WTC11 (cell line): ENCODE measurements at regions not wholly inside any gene's neighbourhood (a gene's known extent, or its start where the extent isn't known, plus 50 kb on each side); places are given as distances from the start of the nearest gene placed in this dataset.

ENCODE experiments used
- ATAC-seq: fragments of 200-7000 bp; cut with Tn5 transposase; 2 replicates; pipeline ENCODE4 v1.10.0; 2021; ENCODE audit warnings: mild to moderate bottlenecking, moderate library complexity
- CTCF ChIA-PET: fragments of 300-600 bp; sonication (Branson Sonifier 250); formaldehyde crosslinking; loops from one replicate; lab custom pipeline; 2021; ENCODE audit warnings: antibody characterized with exemption; lab: Charles Lee
- POLR2A ChIA-PET: fragments of 350-600 bp; sonication (Branson Sonifier 250); formaldehyde crosslinking; loops from one replicate; lab custom pipeline; 2021; ENCODE audit warnings: antibody characterized with exemption; lab: Charles Lee
- DNase-seq: peaks from one replicate; pipeline ENCODE4 v3.0.0; 2021; ENCODE audit warnings: low spot score
- H3K27ac Mint-ChIP-seq: 2 replicates; pipeline ENCODE4 v1.8.0; 2021; ENCODE audit warnings: mixed read lengths
- H3K27me3 Mint-ChIP-seq: 2 replicates; pipeline ENCODE4 v1.8.0; 2021; ENCODE audit warnings: low read depth, mild to moderate bottlenecking, moderate library complexity, mixed read lengths
- H3K36me3 Mint-ChIP-seq: 2 replicates; pipeline ENCODE4 v1.8.0; 2021; ENCODE audit warnings: mixed read lengths
- H3K4me1 Mint-ChIP-seq: 2 replicates; pipeline ENCODE4 v1.8.0; 2022; ENCODE audit warnings: mixed read lengths
- H3K4me3 Mint-ChIP-seq: 2 replicates; pipeline ENCODE4 v1.8.0; 2021; ENCODE audit warnings: mild to moderate bottlenecking, moderate library complexity, mixed read lengths
- H3K9me3 Mint-ChIP-seq: 2 replicates; pipeline ENCODE4 v1.8.0; 2021; ENCODE audit warnings: mixed read lengths
- ARID4B ChIP-seq: sonication (generic); formaldehyde crosslinking; IDR thresholded peaks from 2 replicates; pipeline ENCODE4 v1.8.0; 2023; ENCODE audit warnings: missing genetic modification reagents, mild to moderate bottlenecking, borderline replicate concordance
- ATF6 ChIP-seq: sonication (generic); formaldehyde crosslinking; IDR thresholded peaks from 2 replicates; pipeline ENCODE4 v1.8.1; 2023; ENCODE audit warnings: mild to moderate bottlenecking, missing genetic modification reagents
- NR1H2 ChIP-seq: sonication (generic); formaldehyde crosslinking; IDR thresholded peaks from 2 replicates; pipeline ENCODE4 v1.9.0; 2021; ENCODE audit warnings: mild to moderate bottlenecking, moderate library complexity, missing genetic modification reagents
- NR2C2 ChIP-seq: sonication (generic); formaldehyde crosslinking; IDR thresholded peaks from 2 replicates; pipeline ENCODE4 v1.8.0; 2022; ENCODE audit warnings: mild to moderate bottlenecking, missing genetic modification reagents
- PREB ChIP-seq: sonication (generic); formaldehyde crosslinking; IDR thresholded peaks from 2 replicates; pipeline ENCODE4 v1.8.1; 2022; ENCODE audit warnings: mild to moderate bottlenecking, missing genetic modification reagents, moderate library complexity, borderline replicate concordance
- SOX15 ChIP-seq: fragments of 250-450 bp; sonication (Bioruptor Pico); IDR thresholded peaks from 2 replicates; pipeline ENCODE4 v1.9.0; 2021; ENCODE audit warnings: mild to moderate bottlenecking
- ZNF232 ChIP-seq: sonication (generic); formaldehyde crosslinking; IDR thresholded peaks from 2 replicates; pipeline ENCODE4 v1.8.0; 2022; ENCODE audit warnings: mild to moderate bottlenecking, missing genetic modification reagents
- ZNF317 ChIP-seq: sonication (generic); formaldehyde crosslinking; IDR thresholded peaks from 2 replicates; pipeline ENCODE4 v1.8.1; 2023; ENCODE audit warnings: low read depth, mild to moderate bottlenecking, moderate library complexity, missing genetic modification reagents, borderline replicate concordance
- ZNF423 ChIP-seq: fragments of 250-450 bp; sonication (Bioruptor Pico); IDR thresholded peaks from 2 replicates; pipeline ENCODE4 v2.1.2; 2022; ENCODE audit warnings: mild to moderate bottlenecking, moderate library complexity
- ZNF425 ChIP-seq: fragments of 250-450 bp; sonication (Bioruptor Pico); conservative IDR thresholded peaks from 2 replicates; pipeline ENCODE4 v1.9.0; 2021; ENCODE audit warnings: mild to moderate bottlenecking
- TF ChIP-seq, protein P1 (sequence below): sonication (generic); formaldehyde crosslinking; IDR thresholded peaks from 2 replicates; pipeline ENCODE4 v1.8.1; 2022; ENCODE audit warnings: low read depth, mild to moderate bottlenecking, moderate library complexity, missing genetic modification reagents, borderline replicate concordance

- no peak for TF ChIP-seq ATF6 (CRISPR knock-in tag)
- TF ChIP-seq ZNF317 = no peak
- no peak for TF ChIP-seq NR1H2 (CRISPR knock-in tag)
- TF ChIP-seq PREB (CRISPR knock-in tag) = no peak
- no peak for TF ChIP-seq SOX15 (CRISPR knock-in tag)
- TF ChIP-seq, protein P1, sequence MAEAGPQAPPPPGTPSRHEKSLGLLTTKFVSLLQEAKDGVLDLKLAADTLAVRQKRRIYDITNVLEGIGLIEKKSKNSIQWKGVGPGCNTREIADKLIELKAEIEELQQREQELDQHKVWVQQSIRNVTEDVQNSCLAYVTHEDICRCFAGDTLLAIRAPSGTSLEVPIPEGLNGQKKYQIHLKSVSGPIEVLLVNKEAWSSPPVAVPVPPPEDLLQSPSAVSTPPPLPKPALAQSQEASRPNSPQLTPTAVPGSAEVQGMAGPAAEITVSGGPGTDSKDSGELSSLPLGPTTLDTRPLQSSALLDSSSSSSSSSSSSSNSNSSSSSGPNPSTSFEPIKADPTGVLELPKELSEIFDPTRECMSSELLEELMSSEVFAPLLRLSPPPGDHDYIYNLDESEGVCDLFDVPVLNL (CRISPR knock-in tag) = no peak
- TF ChIP-seq ARID4B (CRISPR knock-in tag) = no peak
These were observed 132.5 kb downstream of the FAM161A start (continued) for GRCh38 chr2:61721382-61721781.

- no peaks in the 10 kb centered on the region for H3K36me3 Mint-ChIP-seq
- H3K9me3 Mint-ChIP-seq = peaks cover 2% of the 10 kb centered on the region
- TF ChIP-seq ZNF425 (CRISPR knock-in tag) (no peak), ZNF423 (CRISPR knock-in tag) (no peak), NR2C2 (CRISPR knock-in tag) (no peak), ZNF232 (CRISPR knock-in tag) (no peak)
- TF ChIP-seq, protein P1 (CRISPR knock-in tag) = no peak
- TF ChIP-seq, all 79 proteins: peak for 0
- POLR2A ChIA-PET = no interaction called here
- no peak overlapping the region for H3K27ac Mint-ChIP-seq
- H3K4me3 Mint-ChIP-seq = no peak overlapping the region
- ATAC-seq (no peak), DNase-seq (no peak)
- no peaks in the 10 kb centered on the region for H3K4me1 Mint-ChIP-seq
- H3K27me3 Mint-ChIP-seq = no peaks in the 10 kb centered on the region; the same call in 1 of the 2 replicates
- CTCF ChIA-PET = no interaction called here
These were observed 132.9 kb downstream of the FAM161A start for GRCh38 chr2:61720911-61721310.
